ENCODE measurements at regions not wholly inside any gene's neighbourhood (a gene's known extent, or its start where the extent isn't known, plus 50 kb on each side); places are given as distances from the start of the nearest gene placed in this dataset.

GRCh38 chr16:86392436-86393152, 117.7 kb upstream of the FOXF1 start:
- Mint-ChIP-seq H3K27ac (no peak overlapping the region), H3K4me1 (no peaks in the 10 kb centered on the region), H3K36me3 (no peaks in the 10 kb centered on the region), H3K4me3 (no peak overlapping the region), H3K9me3 (peaks cover 0 to 2% (median 2%) of the 10 kb centered on the region in 5 donors), H3K27me3 (peaks cover 0 to 3% of the 10 kb centered on the region in 2 donors)
- ChIA-PET CTCF (interaction anchor here (1.0 kb wide), 1 partner anchor 10 kb away, joined by 3 read pairs; no protein-coding TSS in a partner anchor), POLR2A (no interaction called here)
- no peak overlapping the region for H3K4me3 ChIP-seq (ENCODE audit: low read length)
- no peak overlapping the region for H3K27ac ChIP-seq (ENCODE audit: low read depth, low read length)
- no peaks in the 10 kb centered on the region for H3K4me1 ChIP-seq (ENCODE audit: insufficient read depth, low read length)
- H3K36me3 ChIP-seq (ENCODE audit: insufficient read depth, low read length): no peaks in the 10 kb centered on the region
- no peak for DNase-seq
- H3K27me3 ChIP-seq (ENCODE audit: insufficient read depth, low read length, poor library complexity, severe bottlenecking): no peaks in the 10 kb centered on the region
- H3K9me3 ChIP-seq (ENCODE audit: low read length): no peaks in the 10 kb centered on the region

GRCh38 chr16:86393907-86394626, 116.3 kb upstream of the FOXF1 start:
- Mint-ChIP-seq H3K4me3 (no peak overlapping the region), H3K9me3 (peaks cover 0 to 2% (median 0%) of the 10 kb centered on the region in 5 donors), H3K27me3 (peaks cover 0 to 3% of the 10 kb centered on the region in 2 donors), H3K4me1 (no peaks in the 10 kb centered on the region), H3K27ac (no peak overlapping the region), H3K36me3 (no peaks in the 10 kb centered on the region)
- no peaks in the 10 kb centered on the region for H3K27me3 ChIP-seq (ENCODE audit: insufficient read depth, low read length, poor library complexity, severe bottlenecking)
- ChIA-PET POLR2A (no interaction called here), CTCF (no interaction called here)
- H3K4me1 ChIP-seq (ENCODE audit: insufficient read depth, low read length): no peaks in the 10 kb centered on the region
- no peak overlapping the region for H3K4me3 ChIP-seq (ENCODE audit: low read length)
- H3K36me3 ChIP-seq (ENCODE audit: insufficient read depth, low read length): no peaks in the 10 kb centered on the region
- H3K9me3 ChIP-seq (ENCODE audit: low read length): no peaks in the 10 kb centered on the region
- H3K27ac ChIP-seq (ENCODE audit: low read depth, low read length): no peak overlapping the region
- DNase-seq: no peak

GRCh38 chr16:86395477-86395876, 114.8 kb upstream of the FOXF1 start:
- no peaks in the 10 kb centered on the region for H3K4me1 ChIP-seq (ENCODE audit: insufficient read depth, low read length)
- no peak overlapping the region for H3K4me3 Mint-ChIP-seq
- no peaks in the 10 kb centered on the region for H3K27me3 ChIP-seq (ENCODE audit: insufficient read depth, low read length, poor library complexity, severe bottlenecking)
- H3K27ac Mint-ChIP-seq: no peak overlapping the region
- peaks cover 0 to 3% of the 10 kb centered on the region in 2 donors for H3K27me3 Mint-ChIP-seq
- no peak overlapping the region for H3K4me3 ChIP-seq (ENCODE audit: low read length)
- H3K9me3 ChIP-seq (ENCODE audit: low read length): no peaks in the 10 kb centered on the region
- H3K27ac ChIP-seq (ENCODE audit: low read depth, low read length): no peak overlapping the region
- peaks cover 0 to 2% (median 0%) of the 10 kb centered on the region in 5 donors for H3K9me3 Mint-ChIP-seq
- CTCF ChIA-PET: no interaction called here
- POLR2A ChIA-PET: no interaction called here
- H3K4me1 Mint-ChIP-seq: no peaks in the 10 kb centered on the region
- H3K36me3 ChIP-seq (ENCODE audit: insufficient read depth, low read length): no peaks in the 10 kb centered on the region
- no peaks in the 10 kb centered on the region for H3K36me3 Mint-ChIP-seq
- DNase-seq: no peak

GRCh38 chr16:86396422-86396821, 113.9 kb upstream of the FOXF1 start:
- H3K27ac Mint-ChIP-seq: no peak overlapping the region
- H3K36me3 ChIP-seq (ENCODE audit: insufficient read depth, low read length): no peaks in the 10 kb centered on the region
- no peaks in the 10 kb centered on the region for H3K27me3 ChIP-seq (ENCODE audit: insufficient read depth, low read length, poor library complexity, severe bottlenecking)
- CTCF ChIA-PET: no interaction called here
- DNase-seq: no peak
- H3K4me1 ChIP-seq (ENCODE audit: insufficient read depth, low read length): no peaks in the 10 kb centered on the region
- no peaks in the 10 kb centered on the region for H3K4me1 Mint-ChIP-seq
- no peaks in the 10 kb centered on the region for H3K36me3 Mint-ChIP-seq
- H3K9me3 ChIP-seq (ENCODE audit: low read length): no peaks in the 10 kb centered on the region
- no peak overlapping the region for H3K27ac ChIP-seq (ENCODE audit: low read depth, low read length)
- POLR2A ChIA-PET: no interaction called here
- H3K27me3 Mint-ChIP-seq: peaks cover 0 to 3% of the 10 kb centered on the region in 2 donors
- H3K4me3 Mint-ChIP-seq: no peak overlapping the region
- H3K9me3 Mint-ChIP-seq: peaks cover 0 to 2% (median 0%) of the 10 kb centered on the region in 5 donors
- H3K4me3 ChIP-seq (ENCODE audit: low read length): no peak overlapping the region

- Histone ChIP-seq H3K4me1 (ENCODE audit: insufficient read depth, low read length) (no peaks in the 10 kb centered on the region), H3K27ac (ENCODE audit: low read depth, low read length) (no peak overlapping the region), H3K4me3 (ENCODE audit: low read length) (no peak overlapping the region), H3K36me3 (ENCODE audit: insufficient read depth, low read length) (no peaks in the 10 kb centered on the region), H3K27me3 (ENCODE audit: insufficient read depth, low read length, poor library complexity, severe bottlenecking) (no peaks in the 10 kb centered on the region), H3K9me3 (ENCODE audit: low read length) (no peaks in the 10 kb centered on the region)
- peaks cover 0 to 6% of the 10 kb centered on the region in 2 donors for H3K27me3 Mint-ChIP-seq
- CTCF ChIA-PET: no interaction called here
- H3K27ac Mint-ChIP-seq: no peak overlapping the region
- POLR2A ChIA-PET: no interaction called here
- no peak for DNase-seq
- no peak overlapping the region for H3K4me3 Mint-ChIP-seq
- no peaks in the 10 kb centered on the region for H3K36me3 Mint-ChIP-seq
- H3K4me1 Mint-ChIP-seq: no peaks in the 10 kb centered on the region
- H3K9me3 Mint-ChIP-seq: peaks cover 0 to 2% (median 0%) of the 10 kb centered on the region in 5 donors
These were observed 113.4 kb upstream of the FOXF1 start for GRCh38 chr16:86396901-86397311.

- Histone ChIP-seq H3K9me3 (ENCODE audit: low read length) (no peaks in the 10 kb centered on the region), H3K36me3 (ENCODE audit: insufficient read depth, low read length) (no peaks in the 10 kb centered on the region), H3K27ac (ENCODE audit: low read depth, low read length) (no peak overlapping the region), H3K4me1 (ENCODE audit: insufficient read depth, low read length) (no peaks in the 10 kb centered on the region), H3K4me3 (ENCODE audit: low read length) (no peak overlapping the region), H3K27me3 (ENCODE audit: insufficient read depth, low read length, poor library complexity, severe bottlenecking) (no peaks in the 10 kb centered on the region)
- ChIA-PET POLR2A (no interaction called here), CTCF (no interaction called here)
- H3K27ac Mint-ChIP-seq: no peak overlapping the region
- no peak overlapping the region for H3K4me3 Mint-ChIP-seq
- no peak for DNase-seq
- H3K36me3 Mint-ChIP-seq: no peaks in the 10 kb centered on the region
- H3K27me3 Mint-ChIP-seq: peaks cover 0 to 9% of the 10 kb centered on the region in 2 donors
- no peaks in the 10 kb centered on the region for H3K4me1 Mint-ChIP-seq
- peaks cover 0 to 2% (median 0%) of the 10 kb centered on the region in 5 donors for H3K9me3 Mint-ChIP-seq
These were observed 112.1 kb upstream of the FOXF1 start for GRCh38 chr16:86398201-86398600.

- Mint-ChIP-seq H3K4me3 (no peak overlapping the region), H3K36me3 (no peaks in the 10 kb centered on the region), H3K4me1 (no peaks in the 10 kb centered on the region), H3K9me3 (peaks cover 0 to 2% (median 0%) of the 10 kb centered on the region in 5 donors), H3K27ac (no peak overlapping the region), H3K27me3 (peaks cover under 1 to 9% of the 10 kb centered on the region in 2 donors)
- no peak for DNase-seq
- Histone ChIP-seq H3K9me3 (ENCODE audit: low read length) (no peaks in the 10 kb centered on the region), H3K27me3 (ENCODE audit: insufficient read depth, low read length, poor library complexity, severe bottlenecking) (no peaks in the 10 kb centered on the region), H3K4me1 (ENCODE audit: insufficient read depth, low read length) (no peaks in the 10 kb centered on the region), H3K27ac (ENCODE audit: low read depth, low read length) (no peak overlapping the region), H3K36me3 (ENCODE audit: insufficient read depth, low read length) (no peaks in the 10 kb centered on the region), H3K4me3 (ENCODE audit: low read length) (no peak overlapping the region)
- POLR2A ChIA-PET: no interaction called here
- CTCF ChIA-PET: no interaction called here
These were observed 111.7 kb upstream of the FOXF1 start for GRCh38 chr16:86398622-86399021.

GRCh38 chr16:86401126-86401525, 109.2 kb upstream of the FOXF1 start:
- Histone ChIP-seq H3K9me3 (ENCODE audit: low read length) (no peaks in the 10 kb centered on the region), H3K27ac (ENCODE audit: low read depth, low read length) (no peak overlapping the region), H3K36me3 (ENCODE audit: insufficient read depth, low read length) (no peaks in the 10 kb centered on the region), H3K27me3 (ENCODE audit: insufficient read depth, low read length, poor library complexity, severe bottlenecking) (no peaks in the 10 kb centered on the region), H3K4me1 (ENCODE audit: insufficient read depth, low read length) (no peaks in the 10 kb centered on the region), H3K4me3 (ENCODE audit: low read length) (no peak overlapping the region)
- no peak for DNase-seq
- H3K27me3 Mint-ChIP-seq: peaks cover 6 to 7% of the 10 kb centered on the region in 2 donors
- no peak overlapping the region for H3K4me3 Mint-ChIP-seq
- CTCF ChIA-PET: no interaction called here
- no peaks in the 10 kb centered on the region for H3K4me1 Mint-ChIP-seq
- H3K27ac Mint-ChIP-seq: no peak overlapping the region
- POLR2A ChIA-PET: no interaction called here
- H3K36me3 Mint-ChIP-seq: no peaks in the 10 kb centered on the region
- H3K9me3 Mint-ChIP-seq: peaks cover 0 to 2% (median 0%) of the 10 kb centered on the region in 5 donors
